ENCODE measurements at regions not wholly inside any gene's neighbourhood (a gene's known extent, or its start where the extent isn't known, plus 50 kb on each side); places are given as distances from the start of the nearest gene placed in this dataset.

- no peak overlapping the region for H3K4me3 ChIP-seq
- DNase-seq (ENCODE audit: extremely low spot score in 2 of 2), result no peak
- no peaks in the 10 kb centered on the region for H3K36me3 ChIP-seq
- no peaks in the 10 kb centered on the region for H3K27me3 ChIP-seq
- no peak for TF ChIP-seq POLR2A (IDR thresholded peaks at IDR 0.05)
- no peak for TF ChIP-seq CTCF (IDR thresholded peaks at IDR 0.05)
- no peak for TF ChIP-seq POLR2AphosphoS5 (IDR thresholded peaks at IDR 0.05; ENCODE audit: insufficient read depth in 1 of 2, low read depth in 1 of 2)
- intact Hi-C loops (cut with DNase I), result no loop called here
- peaks cover 7% of the 10 kb centered on the region for H3K9me3 ChIP-seq
- no peak overlapping the region for H3K27ac ChIP-seq
- H3K4me1 ChIP-seq, result peaks cover 13% of the 10 kb centered on the region
Observed at GRCh38 chr3:101063401-101063800, 70.2 kb upstream of the ABI3BP start.

- TF ChIP-seq POLR2A (IDR thresholded peaks at IDR 0.05) (no peak), POLR2AphosphoS5 (IDR thresholded peaks at IDR 0.05; ENCODE audit: insufficient read depth in 1 of 2, low read depth in 1 of 2) (no peak), CTCF (IDR thresholded peaks at IDR 0.05) (no peak)
- intact Hi-C loops (cut with DNase I), result no loop called here
- no peak overlapping the region for H3K4me3 ChIP-seq
- H3K9me3 ChIP-seq, result peaks cover 7% of the 10 kb centered on the region
- H3K36me3 ChIP-seq, result no peaks in the 10 kb centered on the region
- peaks cover 13% of the 10 kb centered on the region for H3K4me1 ChIP-seq
- H3K27me3 ChIP-seq, result no peaks in the 10 kb centered on the region
- H3K27ac ChIP-seq, result no peak overlapping the region
- DNase-seq (ENCODE audit: extremely low spot score in 2 of 2), result no peak
Observed at GRCh38 chr3:101061312-101061711, 68.1 kb upstream of the ABI3BP start.

- TF ChIP-seq CTCF (IDR thresholded peaks at IDR 0.05) (no peak), POLR2AphosphoS5 (IDR thresholded peaks at IDR 0.05; ENCODE audit: insufficient read depth in 1 of 2, low read depth in 1 of 2) (no peak), POLR2A (IDR thresholded peaks at IDR 0.05) (no peak)
- no peaks in the 10 kb centered on the region for H3K27me3 ChIP-seq
- no peaks in the 10 kb centered on the region for H3K9me3 ChIP-seq
- peak overlapping the region; percentile 3 for H3K27ac ChIP-seq
- no peak overlapping the region for H3K4me3 ChIP-seq
- no peaks in the 10 kb centered on the region for H3K36me3 ChIP-seq
- intact Hi-C loops (cut with DNase I), result no loop called here
- no peaks in the 10 kb centered on the region for H3K4me1 ChIP-seq
- no peak for DNase-seq (ENCODE audit: extremely low spot score in 2 of 2)
Observed at GRCh38 chr3:101050866-101051265, 57.6 kb upstream of the ABI3BP start.

GRCh38 chr3:101050046-101050445 lies 56.8 kb upstream of the ABI3BP start:
- TF ChIP-seq POLR2A (IDR thresholded peaks at IDR 0.05) (no peak), CTCF (IDR thresholded peaks at IDR 0.05) (no peak), POLR2AphosphoS5 (IDR thresholded peaks at IDR 0.05; ENCODE audit: insufficient read depth in 1 of 2, low read depth in 1 of 2) (no peak)

GRCh38 chr3:101049532-101049931 lies 56.3 kb upstream of the ABI3BP start:
- TF ChIP-seq POLR2AphosphoS5 (IDR thresholded peaks at IDR 0.05; ENCODE audit: insufficient read depth in 1 of 2, low read depth in 1 of 2) (no peak), POLR2A (IDR thresholded peaks at IDR 0.05) (no peak), CTCF (IDR thresholded peaks at IDR 0.05) (no peak)
- Histone ChIP-seq H3K27ac (no peak overlapping the region), H3K36me3 (no peaks in the 10 kb centered on the region), H3K4me1 (no peaks in the 10 kb centered on the region), H3K9me3 (no peaks in the 10 kb centered on the region), H3K27me3 (no peaks in the 10 kb centered on the region), H3K4me3 (no peak overlapping the region)
- no peak for DNase-seq (ENCODE audit: extremely low spot score in 2 of 2)
- intact Hi-C loops (cut with DNase I), result no loop called here

More at GRCh38 chr3:101050046-101050445, 56.8 kb upstream of the ABI3BP start:
- DNase-seq (ENCODE audit: extremely low spot score in 2 of 2), result no peak
- H3K27me3 ChIP-seq, result no peaks in the 10 kb centered on the region
- intact Hi-C loops (cut with DNase I), result no loop called here
- no peaks in the 10 kb centered on the region for H3K4me1 ChIP-seq
- peak overlapping the region; percentile 3 for H3K27ac ChIP-seq
- no peaks in the 10 kb centered on the region for H3K9me3 ChIP-seq
- H3K4me3 ChIP-seq, result no peak overlapping the region
- no peaks in the 10 kb centered on the region for H3K36me3 ChIP-seq

Data from vagina (tissue), 2 donors.